Liver (tissue), 7 donors: ENCODE measurements at regions not wholly inside any gene's neighbourhood (a gene's known extent, or its start where the extent isn't known, plus 50 kb on each side); places are given as distances from the start of the nearest gene placed in this dataset.

Source experiments
- DNase-seq: peaks from one replicate; pipeline ENCODE4 v3.0.0-alpha.2; 2017; ENCODE audit warnings: low spot score
- H3K27ac ChIP-seq, 2 donors: one replicate each; pipeline ENCODE4 v1.7.0; 2013; ENCODE audit warnings: inconsistent platforms in 2 of 2, low read length in 2 of 2, control low read depth in 1 of 2, low read depth in 1 of 2, mild to moderate bottlenecking in 1 of 2
- H3K27me3 ChIP-seq, 4 donors: one replicate each; pipeline versions ENCODE4 v1.6.1 to v1.7.0; 2013; ENCODE audit warnings: low read length in 3 of 4, inconsistent platforms in 1 of 4, mild to moderate bottlenecking in 1 of 4, moderate library complexity in 1 of 4; ENCODE audit not compliant: control insufficient read depth in 4 of 4, insufficient read depth in 4 of 4
- H3K36me3 ChIP-seq, 4 donors: one replicate each; pipeline versions ENCODE4 v1.6.1 to v1.7.0; 2013; ENCODE audit warnings: low read length in 3 of 4, mild to moderate bottlenecking in 3 of 4, low read depth in 1 of 4, moderate library complexity in 1 of 4; ENCODE audit not compliant: control insufficient read depth in 4 of 4, insufficient read depth in 3 of 4
- H3K4me1 ChIP-seq, 4 donors: one replicate each; pipeline versions ENCODE4 v1.6.1 to v1.7.0; 2013; ENCODE audit warnings: low read length in 3 of 4, mild to moderate bottlenecking in 3 of 4, moderate library complexity in 1 of 4; ENCODE audit not compliant: control insufficient read depth in 4 of 4, insufficient read depth in 4 of 4
- H3K4me3 ChIP-seq, 3 donors: one replicate each; pipeline versions ENCODE4 v1.6.1 to v1.7.0; 2013; ENCODE audit warnings: low read length in 3 of 3, control low read depth in 1 of 3, low read depth in 1 of 3, mild to moderate bottlenecking in 1 of 3
- H3K9ac ChIP-seq, 2 donors: one replicate each; pipeline ENCODE4 v1.7.0; 2013; ENCODE audit warnings: low read length in 2 of 2, mild to moderate bottlenecking in 2 of 2, moderate library complexity in 2 of 2, control low read depth in 1 of 2, low read depth in 1 of 2
- H3K9me3 ChIP-seq, 4 donors: one replicate each; pipeline versions ENCODE4 v1.6.1 to v1.7.0; 2013; ENCODE audit warnings: low read length in 3 of 4; ENCODE audit not compliant: control insufficient read depth in 4 of 4
- EGR1 ChIP-seq, 2 donors: IDR thresholded peaks; 2 replicates each; pipeline ENCODE4 v1.6.1; 2016 to 2018; ENCODE audit warnings: antibody characterized with exemption in 2 of 2, low read depth in 2 of 2
- FOXA1 ChIP-seq: IDR thresholded peaks from 2 replicates; pipeline ENCODE4 v1.6.1; 2016; ENCODE audit warnings: antibody characterized with exemption
- WGBS: extraction: QIAGEN DNeasy Blood & Tissue Kit; methylation state at CpG from one replicate; pipeline ENCODE4 v1.1.7; 2013; 5-methylcytosine and 5-hydroxymethylcytosine counted together
- TF ChIP-seq, protein P1 (sequence below): IDR thresholded peaks from 2 replicates; pipeline ENCODE4 v1.6.1; 2016; ENCODE audit warnings: antibody characterized with exemption, mild to moderate bottlenecking
- donor health status: healthy.
- donor health status: healthy.
- donor health status: healthy.
- donor health status: healthy.

DNA sequence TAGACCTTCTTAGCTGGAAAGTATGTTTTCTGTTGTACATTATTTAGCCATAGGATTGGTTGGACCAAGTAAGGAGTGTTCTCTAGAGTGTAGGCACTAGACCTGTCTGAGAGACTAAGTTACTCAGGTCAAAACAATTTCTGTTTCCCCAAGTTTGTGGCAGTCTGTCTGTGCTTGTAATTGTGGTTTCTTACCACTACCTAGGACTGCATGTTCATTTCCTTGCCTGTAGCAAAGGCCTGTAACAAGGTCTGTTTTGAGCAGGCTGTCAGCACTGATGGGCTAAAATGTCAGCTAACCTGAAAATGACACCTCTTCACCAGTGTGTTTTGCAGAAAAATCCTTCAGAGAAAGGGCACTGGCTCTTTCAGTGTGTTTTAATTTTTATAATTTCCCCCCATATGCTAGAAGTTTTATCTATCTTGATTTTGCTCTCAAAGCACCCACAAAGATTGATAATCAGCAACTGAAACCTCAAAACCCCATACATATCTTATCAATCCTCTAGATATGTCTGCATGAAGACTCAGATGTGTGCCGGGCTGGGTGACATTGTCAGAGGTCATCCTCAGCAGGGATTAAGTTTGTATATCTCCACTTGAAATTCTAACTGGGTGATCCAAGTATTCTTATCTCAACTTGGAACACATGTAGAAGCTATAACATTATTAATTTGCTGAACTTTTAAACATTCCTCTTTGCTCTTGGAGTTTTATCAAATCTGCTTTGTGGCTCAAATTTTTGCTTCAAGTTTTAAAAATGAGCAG is 50.7 kb upstream of the ST6GALNAC3 start:
- Histone ChIP-seq H3K4me3 (no peak overlapping the region), H3K4me1 (no peaks in the 10 kb centered on the region), H3K9me3 (no peaks in the 10 kb centered on the region), H3K36me3 (no peaks in the 10 kb centered on the region), H3K27ac (no peak overlapping the region), H3K27me3 (no peaks in the 10 kb centered on the region), H3K9ac (no peak overlapping the region)
- no peak for DNase-seq
- TF ChIP-seq, protein P1, sequence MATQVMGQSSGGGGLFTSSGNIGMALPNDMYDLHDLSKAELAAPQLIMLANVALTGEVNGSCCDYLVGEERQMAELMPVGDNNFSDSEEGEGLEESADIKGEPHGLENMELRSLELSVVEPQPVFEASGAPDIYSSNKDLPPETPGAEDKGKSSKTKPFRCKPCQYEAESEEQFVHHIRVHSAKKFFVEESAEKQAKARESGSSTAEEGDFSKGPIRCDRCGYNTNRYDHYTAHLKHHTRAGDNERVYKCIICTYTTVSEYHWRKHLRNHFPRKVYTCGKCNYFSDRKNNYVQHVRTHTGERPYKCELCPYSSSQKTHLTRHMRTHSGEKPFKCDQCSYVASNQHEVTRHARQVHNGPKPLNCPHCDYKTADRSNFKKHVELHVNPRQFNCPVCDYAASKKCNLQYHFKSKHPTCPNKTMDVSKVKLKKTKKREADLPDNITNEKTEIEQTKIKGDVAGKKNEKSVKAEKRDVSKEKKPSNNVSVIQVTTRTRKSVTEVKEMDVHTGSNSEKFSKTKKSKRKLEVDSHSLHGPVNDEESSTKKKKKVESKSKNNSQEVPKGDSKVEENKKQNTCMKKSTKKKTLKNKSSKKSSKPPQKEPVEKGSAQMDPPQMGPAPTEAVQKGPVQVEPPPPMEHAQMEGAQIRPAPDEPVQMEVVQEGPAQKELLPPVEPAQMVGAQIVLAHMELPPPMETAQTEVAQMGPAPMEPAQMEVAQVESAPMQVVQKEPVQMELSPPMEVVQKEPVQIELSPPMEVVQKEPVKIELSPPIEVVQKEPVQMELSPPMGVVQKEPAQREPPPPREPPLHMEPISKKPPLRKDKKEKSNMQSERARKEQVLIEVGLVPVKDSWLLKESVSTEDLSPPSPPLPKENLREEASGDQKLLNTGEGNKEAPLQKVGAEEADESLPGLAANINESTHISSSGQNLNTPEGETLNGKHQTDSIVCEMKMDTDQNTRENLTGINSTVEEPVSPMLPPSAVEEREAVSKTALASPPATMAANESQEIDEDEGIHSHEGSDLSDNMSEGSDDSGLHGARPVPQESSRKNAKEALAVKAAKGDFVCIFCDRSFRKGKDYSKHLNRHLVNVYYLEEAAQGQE: no peak
- TF ChIP-seq EGR1 (IDR thresholded peaks at IDR 0.05; ENCODE audit: low read depth in 2 of 2) (no peak), FOXA1 (no peak)
- 33% methylated on average over 1 of the region's 1 CpG for WGBS
